ENCODE measurements at regions not wholly inside any gene's neighbourhood (a gene's known extent, or its start where the extent isn't known, plus 50 kb on each side); places are given as distances from the start of the nearest gene placed in this dataset.
A peak's percentile ranks its signal among the peaks of the same experiment; 100 is the strongest.

DNA sequence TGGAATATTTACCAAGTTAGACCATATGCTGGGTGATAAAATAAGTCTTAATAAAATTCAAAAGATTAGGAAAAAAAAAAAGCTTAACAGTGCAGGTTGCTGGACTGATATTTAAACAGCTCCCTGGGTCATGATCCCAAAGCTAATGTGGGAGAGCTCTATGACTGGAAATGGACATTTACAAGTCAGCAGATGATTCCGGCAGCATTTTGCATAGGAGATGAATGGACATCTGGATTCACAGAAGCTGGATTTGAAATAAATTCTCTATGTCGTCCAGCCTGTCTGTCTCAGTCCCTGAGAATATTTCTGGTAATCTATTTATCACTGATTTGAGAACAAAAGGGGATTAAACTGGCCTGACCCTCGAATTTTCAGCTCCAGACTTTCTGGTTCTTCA is 52.3 kb upstream of the KLHL25 start:
- TF ChIP-seq CTCF (IDR thresholded peaks at IDR 0.05; ENCODE audit: extremely low read depth, missing control alignments), result no peak
- DNase-seq (ENCODE audit: low spot score), result no peak

GRCh38 chr15:85849946-85850345 is 55.2 kb upstream of the KLHL25 start:
- no peak for TF ChIP-seq CTCF (IDR thresholded peaks at IDR 0.05; ENCODE audit: extremely low read depth, missing control alignments)
- no peak for DNase-seq (ENCODE audit: low spot score)

- DNase-seq (ENCODE audit: low spot score), result no peak
- no peak for TF ChIP-seq CTCF (IDR thresholded peaks at IDR 0.05; ENCODE audit: extremely low read depth, missing control alignments)
These were observed 58.2 kb upstream of the KLHL25 start for GRCh38 chr15:85852969-85853368.

DNA sequence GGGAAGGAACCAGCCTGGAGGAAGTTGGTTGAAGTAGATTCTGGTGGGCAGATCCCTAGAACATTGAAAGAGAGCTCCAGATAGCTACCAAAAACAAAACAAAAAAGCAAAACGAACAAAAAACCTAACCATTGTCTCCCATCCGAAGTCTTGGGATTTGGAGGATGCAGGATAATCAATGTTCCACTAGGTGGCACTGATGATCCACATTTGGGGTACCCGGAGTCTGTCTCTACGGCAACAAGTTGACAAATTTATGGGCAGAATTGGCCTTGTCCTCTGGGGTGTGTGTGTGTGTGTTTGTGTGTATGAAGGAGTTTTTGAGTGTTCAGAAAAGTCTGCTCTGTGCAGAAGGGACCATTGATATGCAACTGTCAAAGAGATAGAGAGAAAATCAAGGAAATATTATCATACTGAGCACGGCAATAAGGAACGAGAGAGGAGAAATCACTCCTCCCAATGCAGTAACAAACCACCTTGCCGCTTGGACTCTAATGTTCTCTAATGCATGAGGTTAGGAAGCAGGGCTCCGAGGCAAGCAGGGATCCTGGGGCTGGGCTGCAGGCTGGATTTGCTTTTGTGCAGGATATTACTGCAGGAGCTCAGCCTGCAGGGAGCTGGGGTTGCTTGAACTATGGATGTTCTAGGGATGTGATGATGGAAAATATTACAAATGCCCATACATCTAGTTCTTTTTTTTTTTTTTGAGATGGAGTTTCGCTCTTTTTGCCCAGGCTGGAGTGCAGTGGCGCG is 59.8 kb upstream of the KLHL25 start:
- DNase-seq (ENCODE audit: low spot score), result peak; percentile 71
- peak; percentile 63 for TF ChIP-seq CTCF (IDR thresholded peaks at IDR 0.05; ENCODE audit: extremely low read depth, missing control alignments)

GRCh38 chr15:85858586-85859375 is 64.1 kb upstream of the KLHL25 start:
- peak; percentile 75 for DNase-seq (ENCODE audit: low spot score)
- TF ChIP-seq CTCF (IDR thresholded peaks at IDR 0.05; ENCODE audit: extremely low read depth, missing control alignments), result peak; percentile 71

- DNase-seq (ENCODE audit: low spot score), result no peak
- TF ChIP-seq CTCF (IDR thresholded peaks at IDR 0.05; ENCODE audit: extremely low read depth, missing control alignments), result no peak
These were observed 64.9 kb upstream of the KLHL25 start for GRCh38 chr15:85859671-85860070.

Measured in GM20000 (cell line).